ENCODE measurements at regions not wholly inside any gene's neighbourhood (a gene's known extent, or its start where the extent isn't known, plus 50 kb on each side); places are given as distances from the start of the nearest gene placed in this dataset.

DNA sequence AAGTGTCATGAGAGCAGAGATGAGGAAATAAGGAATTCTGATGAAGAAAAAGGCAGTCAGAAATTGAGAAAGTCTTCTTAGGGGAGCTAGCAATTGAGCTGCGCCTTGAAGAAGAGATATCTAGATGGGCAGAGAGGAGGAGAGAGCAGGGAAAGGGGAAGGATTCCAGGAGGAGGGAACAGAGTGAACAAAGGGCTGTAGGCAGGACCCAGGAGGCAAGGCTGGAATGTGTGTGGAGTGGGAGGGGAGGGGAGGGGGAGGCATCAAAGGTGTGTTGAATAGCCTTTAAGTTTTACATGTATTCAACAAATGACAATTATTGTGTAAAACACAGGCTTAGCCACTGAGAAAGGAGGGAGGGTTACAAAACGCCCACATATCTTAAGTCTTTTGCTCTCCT, 164.5 kb downstream of the TDRD15 start:
- no peak for DNase-seq

- no peak for DNase-seq
Observed at GRCh38 chr2:21288739-21289520, 165.2 kb downstream of the TDRD15 start.

- no peak for DNase-seq
Observed at GRCh38 chr2:21289551-21289950, 165.8 kb downstream of the TDRD15 start.

DNA sequence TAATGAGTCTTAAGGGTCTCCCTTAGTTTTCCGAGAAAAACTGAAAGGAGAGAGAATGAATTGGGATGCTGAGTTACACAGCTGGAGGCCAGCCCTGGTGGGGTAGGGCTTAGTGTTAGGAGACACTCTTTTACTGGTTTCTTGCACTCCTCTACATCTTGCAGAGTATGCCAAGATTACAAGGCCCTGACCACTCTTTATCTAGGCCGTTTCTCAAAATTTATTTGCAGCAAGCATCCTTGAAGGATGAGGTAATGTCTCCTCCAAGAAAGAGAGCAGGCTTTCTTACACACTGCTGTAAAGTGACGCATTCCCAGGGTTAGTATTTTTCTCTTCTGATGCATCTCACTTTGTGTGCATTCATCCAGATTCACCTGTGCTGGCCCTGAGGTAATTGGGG, 166.2 kb downstream of the TDRD15 start:
- no peak for DNase-seq

DNA sequence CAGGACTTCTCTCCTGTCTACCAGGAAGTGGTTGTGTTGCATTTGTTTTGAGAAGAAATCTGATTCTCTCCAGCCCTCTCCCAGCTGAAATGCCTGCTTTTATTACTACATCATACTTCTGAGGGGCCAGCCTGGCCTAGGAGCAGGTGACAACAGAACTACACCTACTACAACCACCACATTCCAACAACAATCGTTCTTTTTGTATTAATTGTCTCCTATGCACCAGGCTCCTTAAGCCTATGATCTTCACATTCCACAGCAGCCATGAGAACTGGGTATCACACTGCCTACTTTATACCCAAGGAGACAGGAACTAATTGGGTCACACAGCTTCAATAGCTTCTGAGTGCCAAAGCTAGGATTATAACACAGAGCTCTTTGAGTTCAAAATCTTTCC, 167.7 kb downstream of the TDRD15 start:
- no peak for DNase-seq

GRCh38 chr2:21294446-21294845, 170.7 kb downstream of the TDRD15 start:
- DNase-seq = no peak

GRCh38 chr2:21299411-21299810, 175.6 kb downstream of the TDRD15 start:
- no peak for DNase-seq

GRCh38 chr2:21301871-21302455, 178.2 kb downstream of the TDRD15 start:
- DNase-seq = no peak

DNA sequence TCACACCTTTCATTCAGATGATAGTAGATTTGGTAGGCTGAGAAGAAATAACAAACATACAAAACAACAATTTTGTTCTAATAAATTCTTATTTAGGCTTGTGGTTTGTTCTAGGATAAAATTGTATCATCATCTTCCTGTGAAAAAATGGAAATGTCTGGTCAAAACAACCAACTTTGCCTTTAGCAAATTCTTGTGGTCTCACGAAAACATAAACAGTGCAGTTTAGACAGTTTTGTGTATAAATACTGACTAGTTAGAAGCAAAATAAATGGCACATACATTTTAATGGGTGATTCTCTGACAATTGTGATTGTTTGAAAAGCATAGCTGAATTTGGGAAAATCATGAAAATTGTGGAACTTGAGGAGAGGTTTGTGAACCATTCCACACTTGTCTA, 180.1 kb downstream of the TDRD15 start:
- DNase-seq = no peak

GRCh38 chr2:21305581-21305980, 181.8 kb downstream of the TDRD15 start:
- no peak for DNase-seq

GRCh38 chr2:21306235-21306634, 182.5 kb downstream of the TDRD15 start:
- no peak for DNase-seq

GRCh38 chr2:21307037-21307436, 183.3 kb downstream of the TDRD15 start:
- DNase-seq = no peak

- no peak for DNase-seq
Observed at GRCh38 chr2:21310493-21310892, 186.7 kb downstream of the TDRD15 start.

DNA sequence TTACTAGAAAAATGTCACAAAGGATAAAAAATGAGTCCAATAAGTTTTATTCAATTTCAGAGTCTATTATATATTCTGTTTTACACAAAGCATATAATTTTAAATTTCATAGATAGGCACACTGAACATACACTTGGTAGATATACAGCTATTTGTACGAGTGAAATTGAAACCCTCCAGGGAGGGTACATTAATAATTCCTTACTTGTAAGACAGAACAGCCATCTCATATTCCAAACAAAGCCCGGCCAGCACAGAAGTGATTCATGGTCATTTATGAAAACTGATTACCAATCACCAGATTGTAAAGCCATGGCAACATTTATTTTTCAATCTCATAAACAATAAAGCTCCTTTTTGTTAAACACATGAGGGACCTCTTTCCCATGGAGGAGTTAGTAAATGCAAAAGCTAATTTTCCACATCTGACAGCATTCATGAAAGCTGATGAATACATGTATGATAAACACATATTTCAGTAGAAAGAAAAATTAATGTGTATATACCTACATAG, 190.6 kb downstream of the TDRD15 start:
- no peak for DNase-seq

DNA sequence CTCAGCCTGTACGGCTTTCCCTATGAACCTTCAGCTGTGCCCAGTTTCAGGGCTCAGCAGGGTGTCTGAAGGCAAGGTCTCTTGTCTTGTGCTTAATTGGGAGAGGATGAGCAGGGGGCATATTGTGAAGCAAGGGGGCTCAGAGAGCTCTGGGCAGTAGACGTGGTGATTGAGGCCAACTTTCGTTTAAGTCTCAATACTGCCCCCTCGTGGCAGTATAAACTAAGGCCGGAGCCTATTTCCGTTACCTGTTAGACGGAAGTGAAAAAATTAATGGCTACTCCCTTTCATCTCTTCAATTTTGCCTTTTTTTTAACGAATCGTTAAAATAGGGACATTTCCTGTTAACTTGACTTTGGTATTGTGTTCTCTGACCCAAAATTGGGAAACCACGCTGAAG, 193.4 kb downstream of the TDRD15 start:
- DNase-seq = peak; percentile 82 to 87 (median 86)

- DNase-seq = no peak
Observed at GRCh38 chr2:21318263-21318662, 194.5 kb downstream of the TDRD15 start.

GRCh38 chr2:21326152-21326551, 202.4 kb downstream of the TDRD15 start:
- no peak for DNase-seq

DNA sequence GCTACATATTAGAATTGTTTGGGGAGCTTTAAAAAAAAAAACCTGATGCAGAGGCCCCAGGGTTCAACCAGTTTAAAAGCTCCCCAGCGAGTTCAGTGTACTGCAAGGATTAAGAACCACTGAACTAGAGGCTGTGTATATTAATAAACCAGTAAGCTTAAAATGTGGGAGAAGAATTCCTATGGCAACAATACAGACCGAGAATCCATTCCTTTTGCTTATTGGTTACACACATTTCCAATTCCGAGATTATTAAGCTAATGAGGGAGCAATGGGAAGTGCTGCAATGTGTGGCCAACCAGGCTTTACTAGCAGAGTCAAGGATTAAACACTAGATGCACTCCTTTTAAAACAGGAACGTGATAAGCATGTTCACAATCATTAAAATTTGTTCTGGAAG, 204.4 kb downstream of the TDRD15 start:
- no peak for DNase-seq

- DNase-seq = peak in 2 of 3 donors; percentile 28 to 37
Observed at GRCh38 chr2:21330786-21331391, 207.1 kb downstream of the TDRD15 start.

- no peak for DNase-seq
Observed at GRCh38 chr2:21331625-21332370, 208.0 kb downstream of the TDRD15 start.

DNA sequence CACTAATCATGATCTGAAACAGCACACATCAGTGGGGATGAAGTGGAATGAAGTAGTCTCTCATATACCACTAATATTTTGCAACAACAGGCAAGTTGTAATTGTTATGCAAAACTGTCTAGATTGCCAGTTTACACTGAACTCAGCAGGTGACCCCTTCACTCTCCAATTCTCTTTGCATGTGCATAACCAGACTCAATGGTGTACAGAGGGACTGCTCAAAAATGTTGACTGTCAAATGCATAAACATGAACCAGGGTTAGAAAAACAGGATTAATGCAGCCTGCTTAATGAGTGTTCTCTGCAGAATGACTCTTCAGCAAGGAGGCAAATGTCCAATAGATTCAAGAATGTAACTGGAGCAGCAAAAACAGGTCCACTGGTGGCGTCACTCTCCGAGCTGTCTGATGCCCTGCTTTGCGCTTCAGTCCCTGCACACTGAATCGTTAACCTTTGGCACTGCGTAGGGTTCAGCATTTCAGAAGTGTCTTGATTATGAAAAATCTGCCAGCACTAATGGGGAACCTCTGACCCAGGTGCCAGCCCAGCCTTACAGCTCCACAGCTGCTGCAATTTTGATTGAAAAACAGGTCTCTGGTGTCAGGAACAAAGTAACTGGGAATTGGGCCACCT, 209.3 kb downstream of the TDRD15 start:
- DNase-seq = no peak

- DNase-seq = no peak
Observed at GRCh38 chr2:21333684-21334083, 209.9 kb downstream of the TDRD15 start.

DNA sequence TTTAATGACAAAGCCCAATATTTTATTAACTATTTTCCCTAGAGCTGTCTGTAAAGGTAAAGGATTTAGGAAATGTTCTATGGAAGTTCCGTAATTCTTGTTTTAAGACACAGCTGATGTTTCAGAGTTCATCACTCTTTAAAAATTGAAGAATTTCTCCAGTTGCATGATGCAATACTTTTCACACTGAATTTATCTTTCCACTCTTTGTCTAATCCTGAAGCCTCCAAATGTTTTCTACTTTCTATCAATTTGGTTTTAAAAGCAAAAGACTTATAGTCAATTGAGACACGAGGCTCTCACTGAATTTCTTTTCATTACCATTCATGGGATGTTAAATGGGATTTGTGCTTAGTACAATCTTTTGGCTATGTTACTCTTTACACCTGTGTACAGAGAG, 223.2 kb downstream of the TDRD15 start:
- DNase-seq = no peak
